ENCODE measurements at regions not wholly inside any gene's neighbourhood (a gene's known extent, or its start where the extent isn't known, plus 50 kb on each side); places are given as distances from the start of the nearest gene placed in this dataset.

DNA sequence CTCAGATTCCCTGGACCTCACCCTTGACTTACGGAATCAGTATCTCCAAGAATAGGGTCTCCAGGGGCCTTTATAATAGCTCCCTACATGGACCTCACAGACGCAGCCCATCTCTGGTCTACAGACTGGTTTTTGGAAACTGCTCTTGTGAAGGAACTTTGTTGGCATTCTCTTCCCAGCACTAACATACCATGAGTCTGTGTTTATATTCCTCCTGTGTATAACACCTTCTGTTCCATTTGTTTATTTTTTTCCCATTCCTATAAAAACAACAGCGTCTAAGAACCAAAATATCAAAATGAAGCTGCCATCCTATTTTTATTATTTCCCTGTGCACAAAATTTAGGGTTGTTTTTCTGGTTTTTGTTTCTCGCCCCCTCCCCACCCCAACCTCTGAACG, 131.1 kb downstream of the NEDD1 start:
- TF ChIP-seq POLR2A (IDR thresholded peaks at IDR 0.05) = no peak
- no peak for TF ChIP-seq CTCF (IDR thresholded peaks at IDR 0.05)
- no peak for TF ChIP-seq EP300 (IDR thresholded peaks at IDR 0.05)
- no peaks in the 10 kb centered on the region for H3K4me1 ChIP-seq (ENCODE audit: insufficient read depth)
- H3K9me3 ChIP-seq = no peaks in the 10 kb centered on the region
- H3K27ac ChIP-seq = no peak overlapping the region
- 20 to 42% (median 20%) methylated on average over 5 of the region's 5 CpGs for WGBS, 3 donors
- H3K27me3 ChIP-seq = no peaks in the 10 kb centered on the region
- H3K4me3 ChIP-seq = no peak overlapping the region
- no peaks in the 10 kb centered on the region for H3K36me3 ChIP-seq
- intact Hi-C loops (cut with DNase I) = no loop called here
- DNase-seq = no peak

DNA sequence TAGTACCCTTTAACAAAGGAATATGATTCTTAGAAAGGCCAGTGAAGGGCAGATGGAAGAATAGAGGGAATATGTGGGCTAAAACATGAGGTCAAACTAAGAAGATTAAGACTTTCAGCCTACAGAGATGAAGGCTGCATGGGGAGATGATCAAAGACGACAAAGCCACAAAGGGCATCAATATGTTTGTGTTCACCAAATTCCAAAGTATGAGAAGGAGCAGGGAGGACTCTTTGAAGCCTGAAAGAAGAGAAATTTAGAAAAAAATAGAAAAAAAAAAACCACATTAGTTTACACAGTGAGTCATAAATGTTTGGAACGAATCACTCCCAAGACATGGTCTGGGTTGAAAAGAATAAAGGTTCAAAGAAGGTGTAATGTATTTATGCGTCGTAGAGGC, 131.8 kb downstream of the NEDD1 start:
- intact Hi-C loops (cut with DNase I) = no loop called here
- TF ChIP-seq EP300 (IDR thresholded peaks at IDR 0.05) = no peak
- TF ChIP-seq CTCF (IDR thresholded peaks at IDR 0.05) = no peak
- TF ChIP-seq POLR2A (IDR thresholded peaks at IDR 0.05) = no peak

DNA sequence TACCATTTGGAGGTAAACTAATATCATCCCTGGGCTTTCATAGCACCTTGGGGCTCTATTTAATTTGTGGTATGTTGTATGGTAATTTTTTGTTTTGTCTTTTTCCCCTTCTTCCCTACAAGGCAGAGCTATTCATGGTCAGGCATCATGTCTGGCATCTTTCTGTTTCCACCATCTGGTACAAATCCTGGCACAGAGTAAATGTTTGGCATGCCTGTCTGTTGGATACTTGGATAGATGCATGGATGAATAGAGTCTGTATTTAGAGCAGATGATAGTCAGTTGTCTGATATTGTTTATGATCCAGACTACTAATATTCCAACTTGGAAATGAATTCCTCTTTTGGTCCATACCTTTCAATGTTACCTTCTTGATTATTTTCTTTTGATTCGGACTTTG, 139.8 kb downstream of the NEDD1 start:
- no peaks in the 10 kb centered on the region for H3K36me3 ChIP-seq

More for the DNA sequence above, 131.8 kb downstream of the NEDD1 start:
- no peaks in the 10 kb centered on the region for H3K9me3 ChIP-seq
- no peaks in the 10 kb centered on the region for H3K27me3 ChIP-seq
- no peak overlapping the region for H3K27ac ChIP-seq
- no peak for DNase-seq
- no peaks in the 10 kb centered on the region for H3K36me3 ChIP-seq
- H3K4me3 ChIP-seq = no peak overlapping the region
- 28 to 40% (median 29%) methylated on average over 4 of the region's 4 CpGs for WGBS, 3 donors
- H3K4me1 ChIP-seq (ENCODE audit: insufficient read depth) = no peaks in the 10 kb centered on the region

DNA sequence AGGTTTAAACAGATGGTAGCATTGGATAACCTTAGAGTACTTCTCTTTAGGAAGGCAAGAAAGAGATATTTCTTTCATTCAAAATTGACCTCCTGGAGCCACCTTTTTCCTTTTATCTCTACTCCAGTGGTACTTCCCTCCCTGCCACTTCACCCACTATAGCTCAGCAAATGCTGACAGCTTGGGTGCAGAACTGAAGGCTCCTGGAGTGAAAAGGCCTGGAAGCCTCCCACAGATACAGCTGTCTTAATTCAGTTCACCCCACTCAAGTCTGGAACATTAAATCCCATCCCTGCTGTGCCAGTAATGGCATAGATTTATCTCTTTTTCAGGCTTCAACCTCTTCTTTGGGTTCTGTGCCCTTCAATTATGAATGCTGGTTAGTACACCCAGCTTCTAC, 140.3 kb downstream of the NEDD1 start:
- Histone ChIP-seq H3K27me3 (no peaks in the 10 kb centered on the region), H3K36me3 (no peaks in the 10 kb centered on the region), H3K27ac (no peak overlapping the region), H3K4me1 (ENCODE audit: insufficient read depth) (no peaks in the 10 kb centered on the region), H3K9me3 (no peaks in the 10 kb centered on the region), H3K4me3 (no peak overlapping the region)
- intact Hi-C loops (cut with DNase I) = no loop called here
- TF ChIP-seq POLR2A (IDR thresholded peaks at IDR 0.05) (no peak), EP300 (IDR thresholded peaks at IDR 0.05) (no peak), CTCF (IDR thresholded peaks at IDR 0.05) (no peak)
- DNase-seq = no peak

More for the DNA sequence above, 139.8 kb downstream of the NEDD1 start:
- TF ChIP-seq POLR2A (IDR thresholded peaks at IDR 0.05) (no peak), EP300 (IDR thresholded peaks at IDR 0.05) (no peak), CTCF (IDR thresholded peaks at IDR 0.05) (no peak)
- intact Hi-C loops (cut with DNase I) = no loop called here
- no peaks in the 10 kb centered on the region for H3K27me3 ChIP-seq
- no peak overlapping the region for H3K27ac ChIP-seq
- no peaks in the 10 kb centered on the region for H3K4me1 ChIP-seq (ENCODE audit: insufficient read depth)
- no peaks in the 10 kb centered on the region for H3K9me3 ChIP-seq
- WGBS, 3 donors = 90 to 97% (median 97%) methylated on average over 1 of the region's 1 CpG
- no peak overlapping the region for H3K4me3 ChIP-seq
- DNase-seq = no peak
